ENCODE measurements at regions not wholly inside any gene's neighbourhood (a gene's known extent, or its start where the extent isn't known, plus 50 kb on each side); places are given as distances from the start of the nearest gene placed in this dataset.

DNA sequence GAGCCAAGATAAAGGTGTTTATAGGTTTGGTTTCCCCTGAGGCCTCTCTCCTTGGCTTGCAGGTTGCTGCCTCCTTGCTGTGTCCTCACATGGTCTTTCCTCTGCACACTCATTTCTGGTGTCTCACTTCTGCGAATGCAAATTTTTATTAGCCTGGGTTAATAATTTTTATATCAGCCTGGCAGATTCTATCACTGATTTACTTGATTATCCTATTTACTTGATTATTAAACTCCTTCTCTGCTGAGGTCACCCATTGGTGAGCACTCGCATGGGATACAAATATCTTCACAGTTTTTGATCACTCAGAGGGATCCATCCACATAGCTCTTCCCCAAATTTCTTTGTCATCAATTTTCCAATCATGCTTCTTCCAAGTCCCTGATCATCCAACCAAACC is 90.9 kb upstream of the IGLL5 start:
- no peak for DNase-seq (ENCODE audit: low read depth)
- no peak overlapping the region for H3K4me3 ChIP-seq (ENCODE audit: low read length)
- TF ChIP-seq, protein P1, sequence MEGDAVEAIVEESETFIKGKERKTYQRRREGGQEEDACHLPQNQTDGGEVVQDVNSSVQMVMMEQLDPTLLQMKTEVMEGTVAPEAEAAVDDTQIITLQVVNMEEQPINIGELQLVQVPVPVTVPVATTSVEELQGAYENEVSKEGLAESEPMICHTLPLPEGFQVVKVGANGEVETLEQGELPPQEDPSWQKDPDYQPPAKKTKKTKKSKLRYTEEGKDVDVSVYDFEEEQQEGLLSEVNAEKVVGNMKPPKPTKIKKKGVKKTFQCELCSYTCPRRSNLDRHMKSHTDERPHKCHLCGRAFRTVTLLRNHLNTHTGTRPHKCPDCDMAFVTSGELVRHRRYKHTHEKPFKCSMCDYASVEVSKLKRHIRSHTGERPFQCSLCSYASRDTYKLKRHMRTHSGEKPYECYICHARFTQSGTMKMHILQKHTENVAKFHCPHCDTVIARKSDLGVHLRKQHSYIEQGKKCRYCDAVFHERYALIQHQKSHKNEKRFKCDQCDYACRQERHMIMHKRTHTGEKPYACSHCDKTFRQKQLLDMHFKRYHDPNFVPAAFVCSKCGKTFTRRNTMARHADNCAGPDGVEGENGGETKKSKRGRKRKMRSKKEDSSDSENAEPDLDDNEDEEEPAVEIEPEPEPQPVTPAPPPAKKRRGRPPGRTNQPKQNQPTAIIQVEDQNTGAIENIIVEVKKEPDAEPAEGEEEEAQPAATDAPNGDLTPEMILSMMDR (IDR thresholded peaks at IDR 0.05; ENCODE audit: insufficient read depth, low read depth, low read length, missing control alignments) = no peak

- no peak for DNase-seq (ENCODE audit: low read depth)
- TF ChIP-seq, protein P1 (IDR thresholded peaks at IDR 0.05; ENCODE audit: insufficient read depth, low read depth, low read length, missing control alignments) = no peak
- H3K4me3 ChIP-seq (ENCODE audit: low read length) = no peak overlapping the region
Measured at GRCh38 chr22:22798232-22798616, 89.4 kb upstream of the IGLL5 start.

DNA sequence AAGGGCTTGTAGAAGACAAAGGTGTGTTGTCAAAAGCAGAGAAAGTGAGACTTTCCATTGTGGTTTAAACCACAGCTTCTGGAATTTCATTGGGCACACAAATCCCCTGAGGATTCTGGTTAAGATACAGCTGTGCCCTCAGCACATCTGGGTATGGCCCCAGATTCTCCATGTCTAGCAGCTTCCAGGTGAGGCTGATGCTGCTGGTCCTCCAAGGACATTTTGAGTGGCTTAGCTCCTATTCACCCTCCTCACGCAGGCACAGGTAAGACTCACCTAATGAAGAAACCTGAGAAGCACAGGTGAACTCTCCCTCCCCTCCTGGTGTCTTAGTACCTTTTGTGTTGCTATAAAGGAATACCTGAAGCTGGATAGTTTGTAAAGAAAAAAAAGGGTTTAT is 88.9 kb upstream of the IGLL5 start:
- no peak for DNase-seq (ENCODE audit: low read depth)
- no peak overlapping the region for H3K4me3 ChIP-seq (ENCODE audit: low read length)
- TF ChIP-seq, protein P1 (IDR thresholded peaks at IDR 0.05; ENCODE audit: insufficient read depth, low read depth, low read length, missing control alignments) = no peak

DNA sequence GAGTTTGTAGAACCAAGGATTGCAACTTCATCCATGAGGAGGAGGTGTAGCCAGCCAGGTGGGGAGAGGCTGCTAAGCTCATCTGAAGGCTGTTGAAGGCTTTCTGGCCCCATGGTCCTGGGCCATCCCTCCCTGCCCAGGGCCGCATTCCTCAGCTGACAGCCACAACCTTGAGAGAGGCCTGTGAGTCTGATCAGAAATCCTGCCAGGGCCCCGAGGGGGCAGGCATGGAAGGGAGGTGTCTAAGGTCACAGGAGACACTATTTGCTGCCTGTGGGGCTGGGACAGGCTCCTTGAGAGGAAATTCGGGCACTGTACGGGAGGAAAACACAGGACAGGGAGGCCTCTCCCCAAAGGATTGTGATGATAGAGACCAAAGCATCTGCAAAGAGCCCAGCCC is 88.1 kb upstream of the IGLL5 start:
- DNase-seq (ENCODE audit: low read depth) = no peak
- TF ChIP-seq, protein P1 (IDR thresholded peaks at IDR 0.05; ENCODE audit: insufficient read depth, low read depth, low read length, missing control alignments) = no peak
- H3K4me3 ChIP-seq (ENCODE audit: low read length) = no peak overlapping the region

- no peak overlapping the region for H3K4me3 ChIP-seq (ENCODE audit: low read length)
- DNase-seq (ENCODE audit: low read depth) = no peak
- TF ChIP-seq, protein P1 (IDR thresholded peaks at IDR 0.05; ENCODE audit: insufficient read depth, low read depth, low read length, missing control alignments) = no peak
Measured at GRCh38 chr22:22800716-22801115, 86.9 kb upstream of the IGLL5 start.

DNA sequence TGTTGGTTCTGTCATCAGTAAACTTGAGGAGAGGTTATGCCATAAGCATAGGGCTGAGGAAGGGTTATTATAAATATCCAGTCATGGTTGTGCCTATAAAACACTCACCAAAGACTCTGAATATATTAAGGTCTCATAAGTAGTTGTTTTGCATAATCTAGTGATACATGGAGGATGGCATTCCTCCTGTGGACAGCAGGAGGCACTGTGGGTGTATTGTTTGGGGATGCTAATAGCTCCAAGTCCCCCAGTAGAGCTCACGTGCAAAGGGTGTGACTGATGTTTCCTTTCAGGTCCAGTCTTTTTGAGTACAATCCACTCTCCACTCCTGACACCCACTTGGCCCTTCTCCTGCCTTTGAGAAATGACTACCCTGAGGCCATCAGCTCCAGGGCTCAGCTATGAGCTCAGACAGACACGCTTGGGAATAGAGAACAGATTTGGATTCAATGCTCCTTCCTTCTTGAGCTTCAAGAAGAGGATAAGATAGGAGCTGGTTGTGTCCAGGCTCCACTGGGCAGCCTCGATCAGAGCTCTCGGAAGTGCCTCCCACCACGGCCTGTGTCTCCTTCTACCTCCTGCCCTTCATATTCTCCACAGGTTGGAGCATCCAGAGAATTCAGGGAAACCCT is 85.2 kb upstream of the IGLL5 start:
- H3K4me3 ChIP-seq (ENCODE audit: low read length) = no peak overlapping the region
- no peak for DNase-seq (ENCODE audit: low read depth)
- TF ChIP-seq, protein P1 (IDR thresholded peaks at IDR 0.05; ENCODE audit: insufficient read depth, low read depth, low read length, missing control alignments) = no peak

GRCh38 chr22:22803285-22803853 is 84.2 kb upstream of the IGLL5 start:
- H3K4me3 ChIP-seq (ENCODE audit: low read length) = no peak overlapping the region
- TF ChIP-seq, protein P1 (IDR thresholded peaks at IDR 0.05; ENCODE audit: insufficient read depth, low read depth, low read length, missing control alignments) = no peak
- DNase-seq (ENCODE audit: low read depth) = no peak
